Epithelial cell of proximal tubule (primary cell): ENCODE measurements at regions not wholly inside any gene's neighbourhood (a gene's known extent, or its start where the extent isn't known, plus 50 kb on each side); places are given as distances from the start of the nearest gene placed in this dataset.

Source experiments
- DNase-seq: peaks from one replicate; pipeline ENCODE4 v3.0.0-alpha.2; 2011; ENCODE audit warnings: low read depth
- H3K4me3 ChIP-seq: 2 replicates; pipeline ENCODE4 v1.5.1; 2011; ENCODE audit warnings: low read depth, mild to moderate bottlenecking, low read length
- TF ChIP-seq, protein P1 (sequence below): conservative IDR thresholded peaks from 2 replicates; pipeline ENCODE4 v1.5.1; 2012; ENCODE audit warnings: low read depth, mild to moderate bottlenecking, low read length

- TF ChIP-seq, protein P1, sequence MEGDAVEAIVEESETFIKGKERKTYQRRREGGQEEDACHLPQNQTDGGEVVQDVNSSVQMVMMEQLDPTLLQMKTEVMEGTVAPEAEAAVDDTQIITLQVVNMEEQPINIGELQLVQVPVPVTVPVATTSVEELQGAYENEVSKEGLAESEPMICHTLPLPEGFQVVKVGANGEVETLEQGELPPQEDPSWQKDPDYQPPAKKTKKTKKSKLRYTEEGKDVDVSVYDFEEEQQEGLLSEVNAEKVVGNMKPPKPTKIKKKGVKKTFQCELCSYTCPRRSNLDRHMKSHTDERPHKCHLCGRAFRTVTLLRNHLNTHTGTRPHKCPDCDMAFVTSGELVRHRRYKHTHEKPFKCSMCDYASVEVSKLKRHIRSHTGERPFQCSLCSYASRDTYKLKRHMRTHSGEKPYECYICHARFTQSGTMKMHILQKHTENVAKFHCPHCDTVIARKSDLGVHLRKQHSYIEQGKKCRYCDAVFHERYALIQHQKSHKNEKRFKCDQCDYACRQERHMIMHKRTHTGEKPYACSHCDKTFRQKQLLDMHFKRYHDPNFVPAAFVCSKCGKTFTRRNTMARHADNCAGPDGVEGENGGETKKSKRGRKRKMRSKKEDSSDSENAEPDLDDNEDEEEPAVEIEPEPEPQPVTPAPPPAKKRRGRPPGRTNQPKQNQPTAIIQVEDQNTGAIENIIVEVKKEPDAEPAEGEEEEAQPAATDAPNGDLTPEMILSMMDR, result no peak
- no peak overlapping the region for H3K4me3 ChIP-seq
- DNase-seq, result no peak
Observed at GRCh38 chr11:80320226-80320625, 879.4 kb upstream of the TENM4 start.

GRCh38 chr11:80317612-80318011 is 876.8 kb upstream of the TENM4 start:
- DNase-seq, result no peak
- TF ChIP-seq, protein P1, result no peak
- H3K4me3 ChIP-seq, result no peak overlapping the region

DNA sequence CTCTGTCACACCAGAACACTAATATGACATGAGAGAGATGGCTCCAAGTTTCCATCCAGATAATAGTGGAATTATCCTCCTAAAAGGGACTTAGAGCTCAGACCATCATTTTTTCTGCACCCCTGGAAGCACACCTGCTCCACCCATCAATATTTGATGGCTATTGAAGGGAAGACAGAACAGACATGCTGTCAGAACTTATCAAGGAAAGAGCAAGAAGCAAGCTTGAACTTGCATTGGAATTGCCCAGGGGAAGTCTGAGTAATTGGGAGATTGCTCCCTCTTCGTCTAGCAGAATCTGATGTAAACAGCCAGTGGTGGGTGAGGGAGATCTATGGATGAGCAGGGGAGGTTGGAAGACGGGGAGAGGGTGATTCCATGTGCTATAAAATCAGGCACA is 874.4 kb upstream of the TENM4 start:
- TF ChIP-seq, protein P1, result no peak
- no peak for DNase-seq
- H3K4me3 ChIP-seq, result no peak overlapping the region

- no peak for DNase-seq
- TF ChIP-seq, protein P1, result no peak
- no peak overlapping the region for H3K4me3 ChIP-seq
Observed at GRCh38 chr11:80309301-80309700, 868.5 kb upstream of the TENM4 start.

DNA sequence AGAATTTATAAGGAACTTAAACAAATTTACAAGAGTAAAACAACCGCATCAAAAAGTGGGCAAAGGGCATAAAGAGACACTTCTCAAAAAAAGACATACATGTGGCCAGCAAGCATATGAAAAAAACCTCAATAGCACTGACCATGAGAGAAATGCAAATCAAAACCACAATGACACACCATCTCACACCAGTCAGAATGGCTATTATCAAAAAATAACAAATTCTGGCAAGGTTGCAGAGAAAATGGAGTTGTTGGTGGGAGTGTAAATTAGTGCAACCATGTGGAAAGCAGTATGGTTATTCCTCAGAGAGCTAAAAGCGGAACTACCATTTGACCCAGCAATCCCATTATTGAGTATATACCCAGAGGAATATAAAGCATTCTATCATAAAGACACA is 866.8 kb upstream of the TENM4 start:
- DNase-seq, result no peak
- TF ChIP-seq, protein P1, result no peak
- H3K4me3 ChIP-seq, result no peak overlapping the region

DNA sequence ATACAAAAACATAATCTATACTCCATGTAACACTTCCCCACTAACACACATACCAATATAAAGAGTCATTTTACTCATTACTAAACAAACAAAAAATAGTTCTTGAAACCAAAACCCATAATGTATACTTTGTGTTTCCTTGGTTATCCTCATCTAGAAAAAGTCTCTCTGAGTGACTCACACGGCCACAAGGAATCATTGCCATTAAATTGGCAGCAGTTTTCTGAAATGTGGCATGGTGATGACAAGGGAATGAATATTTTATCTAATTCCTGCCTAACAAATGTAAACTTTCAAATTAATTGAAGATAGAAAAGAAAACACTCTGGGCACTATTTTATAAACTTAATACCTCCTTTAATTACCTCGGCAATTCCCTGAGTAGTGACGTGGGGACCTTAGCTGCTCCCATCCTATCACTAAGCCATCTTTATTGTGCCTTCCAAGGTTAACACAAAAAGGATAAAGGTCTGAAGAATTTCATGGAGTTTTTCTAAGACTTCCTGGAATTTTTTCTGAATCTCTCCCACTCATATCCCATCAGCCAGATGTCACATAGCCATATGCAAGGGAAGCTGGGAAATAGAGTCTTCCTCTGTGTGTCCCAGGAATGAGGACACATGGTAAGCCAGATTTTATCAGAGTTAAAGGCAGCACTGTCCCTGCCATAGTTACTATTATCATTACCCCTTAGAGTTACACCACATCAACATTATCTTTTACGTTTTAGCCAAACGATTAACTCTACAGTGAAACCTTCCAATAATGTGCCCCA is 857.2 kb upstream of the TENM4 start:
- TF ChIP-seq, protein P1, result no peak
- H3K4me3 ChIP-seq, result no peak overlapping the region
- DNase-seq, result no peak

DNA sequence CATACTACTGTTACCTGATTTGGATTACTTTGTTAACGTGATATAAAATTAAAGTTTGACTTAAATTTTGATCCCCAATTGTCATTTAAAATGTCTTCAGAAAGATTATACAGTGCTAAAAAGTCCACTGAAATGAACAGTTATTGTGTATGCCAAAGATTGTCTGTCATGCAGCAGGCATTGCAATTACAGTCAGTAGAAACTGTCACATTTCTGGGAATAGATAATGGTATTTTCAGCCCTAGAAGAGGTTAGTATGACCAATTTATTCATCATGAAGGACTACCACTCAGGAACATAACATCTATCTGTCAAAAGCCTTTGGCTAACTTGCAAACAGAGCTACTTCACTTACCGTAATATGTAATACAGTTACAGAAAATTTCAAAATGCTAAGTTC is 852.5 kb upstream of the TENM4 start:
- DNase-seq, result no peak
- H3K4me3 ChIP-seq, result no peak overlapping the region
- TF ChIP-seq, protein P1, result no peak
